Middle frontal gyrus (tissue), 1 donor: ENCODE measurements at regions not wholly inside any gene's neighbourhood (a gene's known extent, or its start where the extent isn't known, plus 50 kb on each side); places are given as distances from the start of the nearest gene placed in this dataset.
"Not testable (repeated sequence)": the region's sequence is repeated elsewhere in the genome, so short reads cannot be mapped to it uniquely, and the experiment has no call there.

Experiments
- DNase-seq: peaks from one replicate; pipeline ENCODE4 v3.0.0-alpha.2; 2015; ENCODE audit warnings: low spot score; ENCODE audit errors: extremely low spot score

GRCh38 chr6:164401871-164402270, 907.5 kb downstream of the C6orf118 start:
- DNase-seq: no peak

- no peak for DNase-seq
Observed at GRCh38 chr6:164398647-164399046, 910.8 kb downstream of the C6orf118 start.

DNA sequence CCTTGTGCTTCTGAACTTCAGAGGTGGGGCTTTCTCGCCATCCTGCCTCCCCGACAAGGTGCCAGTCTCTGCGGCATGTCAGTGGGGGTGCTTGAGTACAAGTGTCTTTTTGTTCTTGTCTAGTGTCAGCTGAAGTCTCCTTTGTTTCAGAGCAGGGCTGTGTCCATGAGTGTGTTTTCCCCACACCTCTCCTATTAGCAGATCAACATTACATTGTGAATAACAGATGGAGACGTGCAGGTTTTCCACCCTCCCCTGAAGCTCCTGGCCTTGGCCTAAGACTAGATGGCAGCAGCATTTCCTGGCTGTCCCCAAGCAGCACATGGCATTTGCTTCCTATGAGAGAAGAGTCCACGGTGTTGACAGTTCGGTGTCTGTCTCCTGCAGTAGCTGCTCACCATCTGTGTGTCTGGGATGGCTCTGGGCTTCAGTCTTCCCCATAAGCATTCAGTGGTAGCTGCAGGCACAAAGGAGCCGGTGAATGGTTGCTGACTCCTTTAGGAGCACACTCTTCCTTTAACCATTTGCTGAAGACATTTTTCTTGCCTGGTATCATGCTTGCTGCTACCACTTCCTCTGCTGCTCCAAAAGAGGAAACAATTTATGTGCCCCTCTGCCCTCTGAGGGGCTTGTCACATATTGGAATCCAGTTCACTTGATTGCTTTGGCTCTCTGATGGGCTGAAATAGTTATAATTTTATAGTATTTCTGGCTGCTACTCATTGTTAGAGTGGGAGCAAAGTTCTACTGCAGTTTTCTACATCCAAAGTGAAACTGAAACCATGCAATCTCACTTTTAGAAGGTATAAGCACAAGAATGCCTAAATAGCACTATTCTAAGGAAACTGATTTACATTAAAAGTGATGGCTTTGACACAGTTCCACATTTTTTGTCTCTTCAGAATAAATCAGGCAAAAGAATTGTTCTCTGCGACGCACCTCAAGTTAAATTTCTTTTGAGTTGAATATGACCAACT, 913.0 kb downstream of the C6orf118 start:
- DNase-seq: no peak

DNA sequence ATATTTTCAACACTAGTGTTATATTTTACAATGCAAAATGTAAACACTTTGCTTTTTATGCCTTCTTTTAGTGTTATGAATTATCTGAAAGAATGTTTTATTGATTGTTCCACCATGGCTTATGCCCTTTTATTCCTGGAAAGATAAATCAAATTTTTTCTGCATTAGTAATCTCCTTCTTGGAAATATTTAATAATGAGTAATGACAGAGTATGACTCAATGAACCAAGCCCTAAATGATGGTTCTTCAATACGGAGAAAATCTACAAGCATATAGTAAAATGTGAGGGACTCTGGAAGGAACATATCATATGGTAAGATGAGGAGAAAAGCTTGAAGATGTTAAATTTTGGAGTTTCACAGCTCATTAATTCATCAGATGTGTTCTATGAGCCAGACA, 929.6 kb downstream of the C6orf118 start:
- no peak for DNase-seq

GRCh38 chr6:164378330-164378729, 931.1 kb downstream of the C6orf118 start:
- DNase-seq: no peak

- no peak for DNase-seq
Observed at GRCh38 chr6:164377348-164377918, 932.0 kb downstream of the C6orf118 start.

DNA sequence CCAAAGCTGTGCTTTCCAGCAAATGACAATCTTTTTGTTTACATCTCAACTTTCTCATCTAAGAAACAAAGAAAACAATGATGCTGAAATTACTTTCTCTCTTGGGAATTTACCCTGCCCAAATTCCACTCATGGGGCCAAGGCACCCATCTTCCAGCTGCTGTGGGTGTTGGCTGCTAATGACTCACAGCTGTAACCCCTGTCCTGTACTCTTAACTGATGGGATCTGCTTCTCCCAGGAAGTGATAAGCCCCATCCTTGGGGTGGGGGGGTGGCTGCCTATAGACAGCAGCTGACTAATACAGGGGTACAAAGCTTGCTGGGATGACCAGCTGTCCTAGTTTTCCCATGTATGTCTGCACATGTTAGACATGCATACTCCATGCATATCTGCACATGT, 938.6 kb downstream of the C6orf118 start:
- no peak for DNase-seq

- DNase-seq: no peak
Observed at GRCh38 chr6:164359441-164359840, 944.9 kb downstream of the QKI start.

- DNase-seq: no peak
Observed at GRCh38 chr6:164359036-164359435, 944.5 kb downstream of the QKI start.

- DNase-seq: no peak
Observed at GRCh38 chr6:164356814-164357213, 942.3 kb downstream of the QKI start.

DNA sequence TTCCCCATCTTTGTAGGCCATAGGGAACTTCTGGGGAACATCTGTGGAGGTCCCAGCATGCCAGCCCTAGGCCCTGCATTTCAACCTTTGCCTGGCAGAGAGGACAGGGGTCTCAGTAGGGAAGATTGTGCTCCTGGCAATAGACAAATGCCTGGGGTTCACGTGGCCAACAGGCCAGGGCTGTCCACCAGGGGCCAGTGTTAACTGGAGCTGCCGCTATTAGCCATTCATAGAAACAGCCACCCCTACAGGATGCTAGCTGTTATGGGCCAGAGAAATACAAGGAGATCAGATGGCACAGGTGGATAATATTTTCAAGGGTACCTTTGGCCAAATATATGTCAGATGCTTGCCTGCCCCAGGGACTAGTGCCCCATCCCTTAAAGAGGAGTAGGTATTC, 932.9 kb downstream of the QKI start:
- DNase-seq: no peak

DNA sequence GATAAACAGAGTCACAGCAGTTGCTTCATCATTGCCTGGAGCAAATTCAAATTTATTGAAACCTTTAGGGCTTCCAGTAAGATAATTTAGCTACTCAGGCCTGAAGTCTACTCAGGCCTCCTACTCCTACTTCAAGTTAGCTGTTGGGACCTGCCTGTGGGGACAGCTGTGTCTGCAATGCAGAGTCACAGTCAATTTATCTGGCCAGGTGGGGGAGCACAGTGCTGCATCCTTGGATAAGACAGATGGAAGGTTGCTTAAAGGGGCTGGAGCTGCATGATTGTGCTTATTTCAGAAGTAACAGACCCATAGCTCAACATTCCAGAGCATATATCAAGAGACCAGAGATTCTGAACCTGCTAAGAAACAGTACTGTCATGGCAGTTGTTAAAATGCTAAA, 932.1 kb downstream of the QKI start:
- DNase-seq: no peak

- DNase-seq: no peak
Observed at GRCh38 chr6:164345806-164346496, 931.4 kb downstream of the QKI start.

DNA sequence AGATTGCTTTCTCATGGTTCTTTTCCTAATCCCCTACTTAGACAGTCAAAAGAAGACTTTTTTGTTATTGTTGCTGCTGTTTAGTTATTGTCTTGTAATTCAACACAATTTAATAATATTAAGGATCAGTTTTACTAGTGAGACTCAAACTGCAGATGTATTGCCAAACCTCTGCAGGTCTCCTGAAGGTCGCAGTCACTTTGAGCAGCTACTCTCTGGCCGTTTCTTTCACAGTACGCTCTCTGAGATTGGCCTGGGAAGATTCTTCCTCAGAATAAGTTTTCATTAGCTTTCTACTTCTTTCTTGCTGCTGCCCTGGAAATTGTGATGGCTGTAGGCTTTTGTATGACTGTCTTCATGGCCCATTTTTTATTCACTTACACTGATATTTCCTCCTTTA, 930.8 kb downstream of the QKI start:
- DNase-seq: no peak

DNA sequence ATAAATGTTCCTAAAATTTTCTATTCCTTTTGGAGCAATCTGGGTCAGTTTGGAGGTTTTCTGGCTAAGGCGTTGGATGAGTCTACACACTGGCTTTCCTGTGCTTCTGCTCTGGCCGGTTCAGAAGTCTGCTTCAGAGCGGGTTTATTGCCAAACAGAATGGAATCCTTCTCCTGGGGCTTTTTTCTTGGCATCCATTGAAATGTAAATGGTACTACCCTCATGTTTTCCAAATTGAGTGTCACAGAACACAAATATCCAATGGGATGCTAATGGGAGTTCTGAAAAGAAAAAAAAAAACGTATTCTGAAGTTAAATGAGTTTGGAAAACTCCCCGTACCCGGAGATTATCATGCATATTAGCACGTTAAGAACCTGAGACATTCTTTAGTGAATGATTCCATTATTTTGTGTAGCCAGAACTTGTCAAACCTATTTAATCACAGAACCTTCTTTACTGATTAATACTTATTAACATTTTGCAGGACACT, 930.3 kb downstream of the QKI start:
- DNase-seq: no peak

GRCh38 chr6:164339442-164339841, 924.9 kb downstream of the QKI start:
- DNase-seq: not testable (repeated sequence)

DNA sequence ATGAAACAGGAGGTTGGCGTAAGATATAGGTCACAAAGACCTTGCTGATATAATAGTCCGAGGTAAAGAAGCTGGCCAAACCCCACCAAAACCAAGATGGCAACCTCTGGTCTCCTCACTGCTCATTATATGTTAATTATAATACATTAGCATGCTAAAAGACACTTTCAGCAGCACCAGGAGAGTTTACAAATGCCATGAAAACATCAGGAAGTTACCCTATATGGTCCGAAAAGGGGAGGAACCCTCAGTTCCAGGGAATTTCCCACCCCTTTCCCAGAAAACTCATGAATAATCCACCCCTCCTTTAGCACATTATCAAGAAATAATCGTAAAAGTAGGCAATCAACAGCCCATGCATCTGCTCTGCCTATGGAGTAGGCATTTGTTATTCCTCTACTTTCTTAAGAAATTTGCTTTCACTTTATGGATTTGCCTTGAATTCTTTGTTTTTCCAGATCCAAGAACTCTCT, 923.4 kb downstream of the QKI start:
- DNase-seq: no peak

GRCh38 chr6:164337024-164337924, 922.8 kb downstream of the QKI start:
- no peak for DNase-seq

DNA sequence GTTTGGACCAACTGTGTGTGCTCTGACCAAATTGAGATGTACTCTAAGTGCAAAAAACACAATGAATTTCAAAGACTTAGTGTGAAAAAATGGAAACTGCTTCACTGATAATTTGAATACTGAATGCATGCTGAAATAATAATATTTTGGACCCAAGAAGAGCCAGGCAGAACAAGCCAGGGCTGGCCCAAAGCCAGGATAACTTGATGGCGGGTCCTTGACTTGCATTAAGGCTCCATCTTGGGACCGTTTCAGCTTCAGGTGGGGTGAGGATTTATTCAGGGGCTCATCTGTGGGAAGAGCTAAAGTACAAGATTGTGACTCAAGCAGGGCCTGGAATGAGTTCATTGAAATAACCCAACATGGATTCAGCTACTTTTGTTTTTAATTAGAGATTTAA, 921.9 kb downstream of the QKI start:
- DNase-seq: no peak

DNA sequence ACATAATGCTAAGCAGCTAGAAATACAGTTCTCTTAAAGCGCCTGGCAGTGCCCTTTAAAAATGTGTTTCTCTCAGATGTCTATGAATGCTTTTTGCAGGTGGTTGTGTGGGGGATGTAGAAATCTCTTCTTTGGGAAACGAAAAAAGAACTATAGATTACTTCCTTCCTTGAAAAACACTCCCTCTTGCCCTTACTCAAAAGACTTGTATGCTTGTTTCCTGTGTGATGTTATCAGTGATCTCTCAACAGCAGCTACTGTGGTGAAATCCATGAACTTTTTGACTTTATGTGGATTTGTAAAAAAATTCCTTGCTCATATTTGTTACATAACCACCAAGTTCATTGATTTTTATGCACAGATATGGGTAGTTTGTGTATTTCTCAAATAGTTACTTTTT, 916.5 kb downstream of the QKI start:
- DNase-seq: no peak

DNA sequence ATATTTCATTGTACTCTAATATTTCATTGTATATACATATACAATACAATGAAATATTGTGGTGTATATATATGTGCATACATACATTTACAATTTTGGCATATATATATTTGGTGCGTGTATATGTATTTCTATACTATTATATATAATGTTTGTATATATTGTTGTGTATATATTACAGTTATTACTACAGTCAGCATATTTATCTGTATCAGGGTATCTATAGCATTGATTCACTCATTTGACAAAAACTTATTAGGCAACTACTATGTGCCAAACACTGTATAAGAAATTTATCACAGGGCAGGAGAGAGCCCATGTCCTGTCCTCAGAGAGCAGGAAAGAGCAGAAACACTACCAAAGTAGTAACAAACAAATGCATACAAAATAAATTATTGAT, 910.6 kb downstream of the QKI start:
- DNase-seq: no peak
